Liver (tissue), 8 donors: ENCODE measurements at regions not wholly inside any gene's neighbourhood (a gene's known extent, or its start where the extent isn't known, plus 50 kb on each side); places are given as distances from the start of the nearest gene placed in this dataset.

Experiments used
- DNase-seq: peaks from one replicate; pipeline ENCODE4 v3.0.0-alpha.2; 2017; ENCODE audit warnings: low spot score
- H3K27ac ChIP-seq, 2 donors: one replicate each; pipeline ENCODE4 v1.7.0; 2013; ENCODE audit warnings: inconsistent platforms in 2 of 2, low read length in 2 of 2, control low read depth in 1 of 2, low read depth in 1 of 2, mild to moderate bottlenecking in 1 of 2
- H3K27me3 ChIP-seq, 4 donors: one replicate each; pipeline versions ENCODE4 v1.6.1 to v1.7.0; 2013; ENCODE audit warnings: low read length in 3 of 4, inconsistent platforms in 1 of 4, mild to moderate bottlenecking in 1 of 4, moderate library complexity in 1 of 4; ENCODE audit not compliant: control insufficient read depth in 4 of 4, insufficient read depth in 4 of 4
- H3K36me3 ChIP-seq, 4 donors: one replicate each; pipeline versions ENCODE4 v1.6.1 to v1.7.0; 2013; ENCODE audit warnings: low read length in 3 of 4, mild to moderate bottlenecking in 3 of 4, low read depth in 1 of 4, moderate library complexity in 1 of 4; ENCODE audit not compliant: control insufficient read depth in 4 of 4, insufficient read depth in 3 of 4
- H3K4me1 ChIP-seq, 4 donors: one replicate each; pipeline versions ENCODE4 v1.6.1 to v1.7.0; 2013; ENCODE audit warnings: low read length in 3 of 4, mild to moderate bottlenecking in 3 of 4, moderate library complexity in 1 of 4; ENCODE audit not compliant: control insufficient read depth in 4 of 4, insufficient read depth in 4 of 4
- H3K4me3 ChIP-seq, 3 donors: one replicate each; pipeline versions ENCODE4 v1.6.1 to v1.7.0; 2013; ENCODE audit warnings: low read length in 3 of 3, control low read depth in 1 of 3, low read depth in 1 of 3, mild to moderate bottlenecking in 1 of 3
- H3K9ac ChIP-seq, 2 donors: one replicate each; pipeline ENCODE4 v1.7.0; 2013; ENCODE audit warnings: low read length in 2 of 2, mild to moderate bottlenecking in 2 of 2, moderate library complexity in 2 of 2, control low read depth in 1 of 2, low read depth in 1 of 2
- H3K9me3 ChIP-seq, 4 donors: one replicate each; pipeline versions ENCODE4 v1.6.1 to v1.7.0; 2013; ENCODE audit warnings: low read length in 3 of 4; ENCODE audit not compliant: control insufficient read depth in 4 of 4
- EGR1 ChIP-seq, 2 donors: IDR thresholded peaks; 2 replicates each; pipeline ENCODE4 v1.6.1; 2016 to 2018; ENCODE audit warnings: antibody characterized with exemption in 2 of 2, low read depth in 2 of 2
- FOXA1 ChIP-seq: IDR thresholded peaks from 2 replicates; pipeline ENCODE4 v1.6.1; 2016; ENCODE audit warnings: antibody characterized with exemption
- FOXA2 ChIP-seq: IDR thresholded peaks from 2 replicates; pipeline ENCODE4 v1.6.1; 2016; ENCODE audit warnings: antibody characterized with exemption
- GABPA ChIP-seq, 2 donors: IDR thresholded peaks in 1 of 2; conservative IDR thresholded peaks in 1 of 2; 2 replicates each; pipeline ENCODE4 v1.6.1; 2016; ENCODE audit warnings: antibody characterized with exemption in 2 of 2, mild to moderate bottlenecking in 1 of 2, moderate library complexity in 1 of 2
- HNF4A ChIP-seq, 2 donors: conservative IDR thresholded peaks; 2 replicates each; pipeline ENCODE4 v1.6.1; 2016; ENCODE audit warnings: antibody characterized with exemption in 2 of 2, mild to moderate bottlenecking in 2 of 2
- HNF4G ChIP-seq: IDR thresholded peaks from 2 replicates; pipeline ENCODE4 v1.6.1; 2016; ENCODE audit warnings: antibody characterized with exemption
- JUND ChIP-seq, 2 donors: IDR thresholded peaks; 2 replicates each; pipeline ENCODE4 v1.6.1; 2016; ENCODE audit warnings: antibody characterized with exemption in 2 of 2
- NR2F2 ChIP-seq: IDR thresholded peaks from 2 replicates; pipeline ENCODE4 v1.6.1; 2016; ENCODE audit warnings: antibody characterized with exemption
- RXRA ChIP-seq, 2 donors: IDR thresholded peaks; 2 replicates each; pipeline ENCODE4 v1.6.1; 2017 to 2018; ENCODE audit warnings: antibody characterized with exemption in 2 of 2, mild to moderate bottlenecking in 1 of 2
- SP1 ChIP-seq: IDR thresholded peaks from 2 replicates; pipeline ENCODE4 v1.6.1; 2018; ENCODE audit warnings: antibody characterized with exemption, mild to moderate bottlenecking
- TAF1 ChIP-seq: conservative IDR thresholded peaks from 2 replicates; pipeline ENCODE4 v1.6.1; 2016; ENCODE audit warnings: antibody characterized with exemption, mild to moderate bottlenecking
- YY1 ChIP-seq: IDR thresholded peaks from 2 replicates; pipeline ENCODE4 v1.6.1; 2016; ENCODE audit warnings: antibody characterized with exemption, mild to moderate bottlenecking
- WGBS: extraction: QIAGEN DNeasy Blood & Tissue Kit; methylation state at CpG from one replicate; pipeline ENCODE4 v1.1.7; 2013; 5-methylcytosine and 5-hydroxymethylcytosine counted together
- TF ChIP-seq, protein P1 (sequence below): fragments of 150-350 bp; IDR thresholded peaks from 2 replicates; pipeline ENCODE4 v1.5.1; 2017; ENCODE audit warnings: improper control_type of control experiment, low read depth, low read length; ENCODE audit not compliant: missing input control
- TF ChIP-seq, protein P2 (sequence below): IDR thresholded peaks from 2 replicates; pipeline ENCODE4 v1.6.1; 2016; ENCODE audit warnings: antibody characterized with exemption
- TF ChIP-seq, protein P3 (sequence below): IDR thresholded peaks from 2 replicates; pipeline ENCODE4 v1.6.1; 2016; ENCODE audit warnings: antibody characterized with exemption, mild to moderate bottlenecking
- TF ChIP-seq, protein P4 (sequence below): IDR thresholded peaks from 2 replicates; pipeline ENCODE4 v1.6.1; 2016; ENCODE audit warnings: antibody characterized with exemption
- donor health status: healthy.
- donor health status: healthy.
- donor health status: healthy.
- donor health status: healthy.
- donor health status: healthy.

DNA sequence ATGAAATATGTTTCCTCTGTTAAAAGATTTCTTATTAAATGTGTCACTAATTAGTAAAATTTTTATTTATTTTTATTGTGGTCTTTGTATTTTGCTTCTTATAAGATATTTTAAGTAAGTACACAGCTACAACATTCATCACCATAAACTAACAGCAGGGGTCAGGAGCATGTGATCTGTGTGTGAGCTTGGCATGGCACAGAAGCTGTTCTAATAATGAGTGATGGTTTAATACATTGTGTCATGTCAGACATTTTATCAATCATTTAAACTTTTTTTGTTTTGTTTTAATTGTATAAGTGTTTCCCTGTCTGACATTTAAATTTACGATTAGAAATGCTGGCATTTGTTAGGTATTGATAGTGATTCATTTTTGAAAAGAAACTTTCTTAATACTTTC is 585.4 kb downstream of the DSC3 start:
- Histone ChIP-seq H3K4me3 (no peak overlapping the region), H3K27ac (no peak overlapping the region), H3K27me3 (no peaks in the 10 kb centered on the region), H3K4me1 (no peaks in the 10 kb centered on the region), H3K9ac (no peak overlapping the region), H3K36me3 (no peaks in the 10 kb centered on the region), H3K9me3 (no peaks in the 10 kb centered on the region)
- WGBS = 71% methylated on average over 1 of the region's 1 CpG
- no peak for DNase-seq
- TF ChIP-seq, protein P1, sequence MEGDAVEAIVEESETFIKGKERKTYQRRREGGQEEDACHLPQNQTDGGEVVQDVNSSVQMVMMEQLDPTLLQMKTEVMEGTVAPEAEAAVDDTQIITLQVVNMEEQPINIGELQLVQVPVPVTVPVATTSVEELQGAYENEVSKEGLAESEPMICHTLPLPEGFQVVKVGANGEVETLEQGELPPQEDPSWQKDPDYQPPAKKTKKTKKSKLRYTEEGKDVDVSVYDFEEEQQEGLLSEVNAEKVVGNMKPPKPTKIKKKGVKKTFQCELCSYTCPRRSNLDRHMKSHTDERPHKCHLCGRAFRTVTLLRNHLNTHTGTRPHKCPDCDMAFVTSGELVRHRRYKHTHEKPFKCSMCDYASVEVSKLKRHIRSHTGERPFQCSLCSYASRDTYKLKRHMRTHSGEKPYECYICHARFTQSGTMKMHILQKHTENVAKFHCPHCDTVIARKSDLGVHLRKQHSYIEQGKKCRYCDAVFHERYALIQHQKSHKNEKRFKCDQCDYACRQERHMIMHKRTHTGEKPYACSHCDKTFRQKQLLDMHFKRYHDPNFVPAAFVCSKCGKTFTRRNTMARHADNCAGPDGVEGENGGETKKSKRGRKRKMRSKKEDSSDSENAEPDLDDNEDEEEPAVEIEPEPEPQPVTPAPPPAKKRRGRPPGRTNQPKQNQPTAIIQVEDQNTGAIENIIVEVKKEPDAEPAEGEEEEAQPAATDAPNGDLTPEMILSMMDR = no peak
- TF ChIP-seq SP1 (no peak), NR2F2 (no peak), JUND (IDR thresholded peaks at IDR 0.05) (no peak), RXRA (IDR thresholded peaks at IDR 0.05) (no peak), HNF4G (no peak), HNF4A (conservative IDR thresholded peaks at IDR 0.05) (no peak), EGR1 (IDR thresholded peaks at IDR 0.05; ENCODE audit: low read depth in 2 of 2) (no peak), YY1 (no peak)

DNA sequence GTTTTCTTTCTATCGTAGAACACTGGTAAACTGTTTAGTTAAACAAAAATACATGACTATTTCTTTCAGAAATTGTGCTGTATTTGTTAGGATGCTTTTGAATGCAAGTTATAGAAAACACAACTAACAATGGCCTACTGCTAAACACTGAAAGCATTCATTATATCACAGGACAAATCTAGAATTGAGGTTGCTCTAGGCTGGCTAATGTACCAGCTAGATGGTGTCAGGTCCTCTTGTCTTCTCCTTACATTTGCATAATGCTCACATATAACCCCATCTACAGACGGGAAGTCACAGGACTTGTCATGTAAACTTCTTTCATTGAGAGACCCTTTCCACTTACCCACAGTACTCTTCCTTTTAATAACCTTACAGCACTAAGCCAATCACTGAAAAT is 586.8 kb downstream of the DSC3 start:
- Histone ChIP-seq H3K27ac (no peak overlapping the region), H3K4me3 (no peak overlapping the region), H3K9me3 (no peaks in the 10 kb centered on the region), H3K4me1 (no peaks in the 10 kb centered on the region), H3K27me3 (no peaks in the 10 kb centered on the region), H3K36me3 (no peaks in the 10 kb centered on the region), H3K9ac (no peak overlapping the region)
- WGBS = 69% methylated on average over 2 of the region's 2 CpGs
- DNase-seq = no peak
- TF ChIP-seq EGR1 (IDR thresholded peaks at IDR 0.05; ENCODE audit: low read depth in 2 of 2) (no peak), RXRA (IDR thresholded peaks at IDR 0.05) (no peak), JUND (IDR thresholded peaks at IDR 0.05) (no peak), SP1 (no peak), GABPA (IDR thresholded peaks at IDR 0.05 in 1 of 2, conservative IDR thresholded peaks at IDR 0.05 in 1 of 2) (no peak)
- TF ChIP-seq, protein P2, sequence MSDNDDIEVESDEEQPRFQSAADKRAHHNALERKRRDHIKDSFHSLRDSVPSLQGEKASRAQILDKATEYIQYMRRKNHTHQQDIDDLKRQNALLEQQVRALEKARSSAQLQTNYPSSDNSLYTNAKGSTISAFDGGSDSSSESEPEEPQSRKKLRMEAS = no peak

DNA sequence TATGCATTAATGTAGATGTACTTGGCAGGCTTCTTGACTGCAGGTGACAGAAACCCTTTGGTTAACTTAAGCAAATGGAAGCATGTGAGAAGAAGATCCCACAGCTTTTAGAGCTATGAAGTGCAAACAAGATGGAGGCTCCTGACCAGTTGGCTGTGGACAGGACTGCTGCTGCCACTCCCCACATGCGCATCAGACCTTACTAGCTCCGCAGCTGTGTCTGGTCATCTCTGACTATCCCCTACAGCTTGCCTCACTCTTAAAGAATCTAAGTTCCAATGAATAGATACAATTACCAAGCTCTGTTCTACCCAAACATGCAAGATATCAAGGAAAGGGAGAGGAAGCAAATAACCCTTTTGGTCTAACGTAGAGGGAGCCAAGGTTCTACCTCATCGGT is 587.6 kb downstream of the DSC3 start:
- Histone ChIP-seq H3K4me1 (no peaks in the 10 kb centered on the region), H3K4me3 (no peak overlapping the region), H3K27me3 (no peaks in the 10 kb centered on the region), H3K9ac (no peak overlapping the region), H3K9me3 (no peaks in the 10 kb centered on the region), H3K36me3 (no peaks in the 10 kb centered on the region), H3K27ac (no peak overlapping the region)
- 80% methylated on average over 4 of the region's 4 CpGs for WGBS
- TF ChIP-seq EGR1 (IDR thresholded peaks at IDR 0.05; ENCODE audit: low read depth in 2 of 2) (no peak), YY1 (no peak), GABPA (IDR thresholded peaks at IDR 0.05 in 1 of 2, conservative IDR thresholded peaks at IDR 0.05 in 1 of 2) (no peak), FOXA2 (no peak), TAF1 (no peak), HNF4A (conservative IDR thresholded peaks at IDR 0.05) (no peak), FOXA1 (no peak), HNF4G (no peak)
- TF ChIP-seq, protein P1 = no peak
- TF ChIP-seq, protein P3, sequence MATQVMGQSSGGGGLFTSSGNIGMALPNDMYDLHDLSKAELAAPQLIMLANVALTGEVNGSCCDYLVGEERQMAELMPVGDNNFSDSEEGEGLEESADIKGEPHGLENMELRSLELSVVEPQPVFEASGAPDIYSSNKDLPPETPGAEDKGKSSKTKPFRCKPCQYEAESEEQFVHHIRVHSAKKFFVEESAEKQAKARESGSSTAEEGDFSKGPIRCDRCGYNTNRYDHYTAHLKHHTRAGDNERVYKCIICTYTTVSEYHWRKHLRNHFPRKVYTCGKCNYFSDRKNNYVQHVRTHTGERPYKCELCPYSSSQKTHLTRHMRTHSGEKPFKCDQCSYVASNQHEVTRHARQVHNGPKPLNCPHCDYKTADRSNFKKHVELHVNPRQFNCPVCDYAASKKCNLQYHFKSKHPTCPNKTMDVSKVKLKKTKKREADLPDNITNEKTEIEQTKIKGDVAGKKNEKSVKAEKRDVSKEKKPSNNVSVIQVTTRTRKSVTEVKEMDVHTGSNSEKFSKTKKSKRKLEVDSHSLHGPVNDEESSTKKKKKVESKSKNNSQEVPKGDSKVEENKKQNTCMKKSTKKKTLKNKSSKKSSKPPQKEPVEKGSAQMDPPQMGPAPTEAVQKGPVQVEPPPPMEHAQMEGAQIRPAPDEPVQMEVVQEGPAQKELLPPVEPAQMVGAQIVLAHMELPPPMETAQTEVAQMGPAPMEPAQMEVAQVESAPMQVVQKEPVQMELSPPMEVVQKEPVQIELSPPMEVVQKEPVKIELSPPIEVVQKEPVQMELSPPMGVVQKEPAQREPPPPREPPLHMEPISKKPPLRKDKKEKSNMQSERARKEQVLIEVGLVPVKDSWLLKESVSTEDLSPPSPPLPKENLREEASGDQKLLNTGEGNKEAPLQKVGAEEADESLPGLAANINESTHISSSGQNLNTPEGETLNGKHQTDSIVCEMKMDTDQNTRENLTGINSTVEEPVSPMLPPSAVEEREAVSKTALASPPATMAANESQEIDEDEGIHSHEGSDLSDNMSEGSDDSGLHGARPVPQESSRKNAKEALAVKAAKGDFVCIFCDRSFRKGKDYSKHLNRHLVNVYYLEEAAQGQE = no peak
- TF ChIP-seq, protein P4, sequence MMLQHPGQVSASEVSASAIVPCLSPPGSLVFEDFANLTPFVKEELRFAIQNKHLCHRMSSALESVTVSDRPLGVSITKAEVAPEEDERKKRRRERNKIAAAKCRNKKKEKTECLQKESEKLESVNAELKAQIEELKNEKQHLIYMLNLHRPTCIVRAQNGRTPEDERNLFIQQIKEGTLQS = no peak
- TF ChIP-seq, protein P2 = no peak
- no peak for DNase-seq
